ENCODE measurements at regions not wholly inside any gene's neighbourhood (a gene's known extent, or its start where the extent isn't known, plus 50 kb on each side); places are given as distances from the start of the nearest gene placed in this dataset.

DNA sequence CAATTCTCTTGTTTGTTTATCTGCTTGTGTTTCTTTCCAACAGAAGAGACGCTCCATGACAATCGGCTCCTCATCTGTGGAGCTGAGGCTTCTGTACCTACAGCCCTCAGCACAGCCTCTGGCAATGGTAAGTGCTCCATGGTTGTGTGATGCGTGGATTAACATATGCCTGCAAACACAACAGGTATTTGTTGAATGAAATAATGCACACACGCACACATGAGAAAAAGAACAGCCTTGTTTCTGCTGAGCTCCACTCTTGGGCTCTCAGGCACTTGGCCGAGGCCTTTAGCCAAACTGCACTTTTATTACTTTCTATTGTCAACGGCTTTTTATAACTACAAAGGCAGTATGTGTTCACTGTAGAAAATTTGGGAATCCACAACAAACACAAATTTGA, 120.4 kb upstream of the TMCC3 start:
- TF ChIP-seq, protein P1, sequence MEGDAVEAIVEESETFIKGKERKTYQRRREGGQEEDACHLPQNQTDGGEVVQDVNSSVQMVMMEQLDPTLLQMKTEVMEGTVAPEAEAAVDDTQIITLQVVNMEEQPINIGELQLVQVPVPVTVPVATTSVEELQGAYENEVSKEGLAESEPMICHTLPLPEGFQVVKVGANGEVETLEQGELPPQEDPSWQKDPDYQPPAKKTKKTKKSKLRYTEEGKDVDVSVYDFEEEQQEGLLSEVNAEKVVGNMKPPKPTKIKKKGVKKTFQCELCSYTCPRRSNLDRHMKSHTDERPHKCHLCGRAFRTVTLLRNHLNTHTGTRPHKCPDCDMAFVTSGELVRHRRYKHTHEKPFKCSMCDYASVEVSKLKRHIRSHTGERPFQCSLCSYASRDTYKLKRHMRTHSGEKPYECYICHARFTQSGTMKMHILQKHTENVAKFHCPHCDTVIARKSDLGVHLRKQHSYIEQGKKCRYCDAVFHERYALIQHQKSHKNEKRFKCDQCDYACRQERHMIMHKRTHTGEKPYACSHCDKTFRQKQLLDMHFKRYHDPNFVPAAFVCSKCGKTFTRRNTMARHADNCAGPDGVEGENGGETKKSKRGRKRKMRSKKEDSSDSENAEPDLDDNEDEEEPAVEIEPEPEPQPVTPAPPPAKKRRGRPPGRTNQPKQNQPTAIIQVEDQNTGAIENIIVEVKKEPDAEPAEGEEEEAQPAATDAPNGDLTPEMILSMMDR (conservative IDR thresholded peaks at IDR 0.05): no peak
- no peak for TF ChIP-seq EZH2 (IDR thresholded peaks at IDR 0.05; ENCODE audit: low read depth)
